Esophagus squamous epithelium (tissue), 4 donors: ENCODE measurements at regions not wholly inside any gene's neighbourhood (a gene's known extent, or its start where the extent isn't known, plus 50 kb on each side); places are given as distances from the start of the nearest gene placed in this dataset.

Source experiments
- CTCF ChIP-seq, 6 experiments: fragments of 450-650 bp in 4 of 6; fragments of 200-600 bp in 2 of 6; sonication (generic) in 2 of 6; IDR thresholded peaks; one replicate each; pipeline ENCODE4 v1.5.1; 2016 to 2019; ENCODE audit warnings: antibody characterized with exemption in 6 of 6, mild to moderate bottlenecking in 4 of 6, moderate library complexity in 4 of 6
- POLR2A ChIP-seq, 4 donors: fragments of 450-650 bp; IDR thresholded peaks; one replicate each; pipeline ENCODE4 v1.6.1; 2017; ENCODE audit warnings: antibody characterized with exemption in 4 of 4, mild to moderate bottlenecking in 4 of 4, moderate library complexity in 3 of 4

- TF ChIP-seq POLR2A (IDR thresholded peaks at IDR 0.05) (no peak), CTCF (IDR thresholded peaks at IDR 0.05) (no peak)
Measured at GRCh38 chr5:3317051-3317795, 278.4 kb upstream of the IRX1 start.
